Activated CD8-positive, alpha-beta T cell treated with anti-CD3 and anti-CD28 coated beads, Interleukin-2, amount 10 ng/mL, durations not matched to agents 7 days and 5 days (primary cell): ENCODE measurements at regions not wholly inside any gene's neighbourhood (a gene's known extent, or its start where the extent isn't known, plus 50 kb on each side); places are given as distances from the start of the nearest gene placed in this dataset.

ENCODE experiments used
- ATAC-seq: fragments of 150-1000 bp; cut with Tn5 transposase; one replicate; pipeline ENCODE4 v1.10.0; 2021; ENCODE audit warnings: moderate library complexity
- CTCF ChIA-PET: fragments of 350-600 bp; sonication (Branson Sonifier 250); formaldehyde crosslinking; loops from one replicate; lab custom pipeline; 2021; ENCODE audit warnings: antibody characterized with exemption; lab: Charles Lee
- POLR2A ChIA-PET: fragments of 350-600 bp; sonication (Branson Sonifier 250); formaldehyde crosslinking; loops from one replicate; lab custom pipeline; 2021; ENCODE audit warnings: antibody characterized with exemption; lab: Charles Lee
- DNase-seq: peaks from one replicate; pipeline ENCODE4 v3.0.0-alpha.2; 2020
- H3K27ac Mint-ChIP-seq: one replicate; pipeline ENCODE4 v1.8.0; 2021; ENCODE audit warnings: mild to moderate bottlenecking, mixed read lengths
- H3K27me3 Mint-ChIP-seq: one replicate; pipeline ENCODE4 v1.8.0; 2021; ENCODE audit warnings: low read depth, mixed read lengths
- H3K36me3 Mint-ChIP-seq: one replicate; pipeline ENCODE4 v1.8.0; 2021; ENCODE audit warnings: low read depth, mixed read lengths
- H3K4me1 Mint-ChIP-seq: one replicate; pipeline ENCODE4 v1.8.0; 2021; ENCODE audit warnings: low read depth, mixed read lengths
- H3K4me3 Mint-ChIP-seq: one replicate; pipeline ENCODE4 v1.8.0; 2021; ENCODE audit warnings: mild to moderate bottlenecking, mixed read lengths
- H3K9me3 Mint-ChIP-seq: one replicate; pipeline ENCODE4 v1.8.0; 2022; ENCODE audit warnings: mixed read lengths; ENCODE audit not compliant: insufficient read depth

DNA sequence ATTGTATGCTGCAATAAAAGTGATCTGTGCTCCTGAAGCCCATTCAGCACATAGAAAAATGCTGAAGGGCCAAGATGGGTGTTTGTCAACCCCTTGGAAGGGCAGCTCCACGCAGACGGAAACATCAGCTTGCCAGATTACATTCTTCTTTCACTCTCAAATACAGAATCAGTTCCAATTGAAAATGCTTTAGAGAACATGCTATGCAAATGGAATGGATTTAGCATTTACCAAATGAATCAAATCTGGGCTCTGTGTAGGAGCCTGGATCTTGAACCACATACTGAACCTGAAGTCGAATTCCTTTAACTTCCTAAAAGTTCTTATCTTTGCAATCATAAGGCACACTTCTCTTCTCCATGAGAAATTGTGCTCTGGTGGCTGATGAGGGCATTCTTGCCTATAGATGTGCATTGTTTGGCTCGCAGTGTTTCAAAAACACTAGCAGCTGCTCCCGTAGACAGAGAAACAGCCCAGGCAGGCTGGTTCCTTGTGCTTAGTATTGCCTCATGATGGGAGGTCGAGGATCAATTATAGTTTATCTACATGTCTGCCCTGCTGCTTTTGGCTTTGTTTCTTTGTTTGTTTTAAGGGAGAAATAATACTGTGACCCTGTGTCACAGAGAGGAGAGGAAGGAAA, 489.8 kb upstream of the FLRT2 start:
- H3K27ac Mint-ChIP-seq: no peak overlapping the region
- no peaks in the 10 kb centered on the region for H3K27me3 Mint-ChIP-seq
- no peaks in the 10 kb centered on the region for H3K36me3 Mint-ChIP-seq
- H3K4me1 Mint-ChIP-seq: no peaks in the 10 kb centered on the region
- CTCF ChIA-PET: no interaction called here
- POLR2A ChIA-PET: no interaction called here
- no peak for ATAC-seq
- H3K9me3 Mint-ChIP-seq: peaks cover 9% of the 10 kb centered on the region
- DNase-seq: no peak
- no peak overlapping the region for H3K4me3 Mint-ChIP-seq

DNA sequence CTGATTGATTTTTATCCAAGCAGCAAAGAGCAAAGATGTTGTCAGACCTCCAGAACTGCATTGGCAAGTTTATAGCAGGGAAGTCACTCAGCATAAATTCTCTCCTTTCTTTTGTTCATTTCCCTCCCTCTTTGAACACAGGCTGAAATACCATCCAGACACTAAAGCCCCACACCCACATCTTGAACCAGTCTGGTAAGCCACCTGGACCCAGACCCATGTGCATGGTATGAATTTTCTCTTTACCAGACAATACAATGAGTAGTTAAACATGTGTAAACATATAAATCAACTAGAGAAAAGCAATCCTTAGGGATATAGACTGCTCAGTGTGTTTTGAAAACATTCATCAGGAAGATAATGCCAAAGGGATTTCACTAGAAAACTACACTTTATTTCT, 488.3 kb upstream of the FLRT2 start:
- ChIA-PET CTCF (no interaction called here), POLR2A (no interaction called here)
- H3K9me3 Mint-ChIP-seq: peaks cover 6% of the 10 kb centered on the region
- ATAC-seq: no peak
- no peak overlapping the region for H3K27ac Mint-ChIP-seq
- H3K4me3 Mint-ChIP-seq: no peak overlapping the region
- no peaks in the 10 kb centered on the region for H3K4me1 Mint-ChIP-seq
- H3K27me3 Mint-ChIP-seq: no peaks in the 10 kb centered on the region
- no peaks in the 10 kb centered on the region for H3K36me3 Mint-ChIP-seq
- DNase-seq: no peak

DNA sequence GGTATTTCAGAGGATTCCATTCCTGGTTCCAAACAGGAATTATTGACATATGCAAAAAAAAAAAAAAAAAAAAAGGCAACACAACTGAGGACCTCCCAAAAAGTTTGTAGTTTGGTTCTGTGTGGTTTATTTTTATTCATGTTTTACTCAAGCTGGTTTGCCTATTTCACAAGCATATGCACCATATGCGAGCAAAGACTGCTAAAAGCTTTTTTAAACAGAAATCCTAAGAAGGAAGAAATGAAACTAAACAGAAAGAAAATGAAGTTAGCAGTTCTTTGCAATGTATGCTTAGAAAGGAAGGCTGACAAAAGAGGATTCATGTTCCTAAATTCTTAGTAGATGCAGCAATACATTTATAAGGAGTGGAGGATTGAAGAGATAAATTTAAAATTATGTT, 487.6 kb upstream of the FLRT2 start:
- Mint-ChIP-seq H3K27ac (no peak overlapping the region), H3K4me1 (no peaks in the 10 kb centered on the region), H3K27me3 (no peaks in the 10 kb centered on the region), H3K36me3 (no peaks in the 10 kb centered on the region), H3K9me3 (peaks cover 10% of the 10 kb centered on the region), H3K4me3 (no peak overlapping the region)
- ChIA-PET CTCF (no interaction called here), POLR2A (no interaction called here)
- no peak for ATAC-seq
- no peak for DNase-seq

DNA sequence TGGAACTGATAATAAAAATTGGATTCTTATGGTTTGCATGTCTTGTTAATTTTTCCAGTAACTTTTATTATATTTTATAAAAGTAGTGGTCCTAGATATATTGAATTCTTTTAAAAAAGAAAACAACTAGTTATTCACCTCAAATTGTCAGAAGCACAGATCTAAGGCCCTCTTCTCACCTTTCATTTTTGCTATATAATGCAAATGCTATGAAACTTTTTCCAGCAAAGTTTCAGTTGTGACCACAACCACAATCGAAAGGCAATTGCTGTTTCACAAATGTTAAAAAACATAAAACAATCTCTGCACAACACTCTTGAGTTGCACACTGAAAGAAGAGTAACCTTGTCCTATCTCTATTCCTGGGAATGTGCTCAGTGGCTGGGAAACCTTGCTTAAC, 479.8 kb upstream of the FLRT2 start:
- peaks cover 27% of the 10 kb centered on the region for H3K9me3 Mint-ChIP-seq
- POLR2A ChIA-PET: no interaction called here

DNA sequence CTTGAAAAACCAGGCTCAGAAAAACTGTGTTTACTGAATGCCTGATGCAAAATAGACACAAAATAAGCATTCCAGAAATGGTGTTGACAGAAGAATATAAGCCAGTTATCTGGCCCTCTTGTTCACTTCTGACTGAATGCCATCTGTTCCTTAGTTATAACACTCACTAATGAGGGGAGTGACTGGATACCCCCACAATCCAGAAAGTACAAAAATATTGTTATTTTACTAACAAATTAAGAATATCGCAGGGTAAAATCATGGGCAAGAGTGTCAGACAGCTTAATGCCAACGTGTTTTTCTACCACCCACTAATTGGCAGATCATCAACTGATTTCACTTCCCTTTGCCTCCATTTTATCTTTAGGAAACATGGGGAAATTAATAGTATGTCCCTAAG, 477.3 kb upstream of the FLRT2 start:
- H3K27ac Mint-ChIP-seq: no peak overlapping the region
- no peak for DNase-seq
- H3K4me1 Mint-ChIP-seq: no peaks in the 10 kb centered on the region
- H3K4me3 Mint-ChIP-seq: no peak overlapping the region
- ATAC-seq: no peak
- ChIA-PET POLR2A (no interaction called here), CTCF (interaction anchor here (0.7 kb wide), 1 partner anchor 977 kb away, joined by 3 read pairs; no protein-coding TSS in a partner anchor)
- no peaks in the 10 kb centered on the region for H3K27me3 Mint-ChIP-seq
- no peaks in the 10 kb centered on the region for H3K36me3 Mint-ChIP-seq
- peaks cover 35% of the 10 kb centered on the region for H3K9me3 Mint-ChIP-seq

More for the DNA sequence above, 479.8 kb upstream of the FLRT2 start:
- DNase-seq (no peak), ATAC-seq (no peak)
- Mint-ChIP-seq H3K36me3 (no peaks in the 10 kb centered on the region), H3K27me3 (no peaks in the 10 kb centered on the region), H3K4me1 (no peaks in the 10 kb centered on the region), H3K27ac (no peak overlapping the region), H3K4me3 (no peak overlapping the region)
- CTCF ChIA-PET: no interaction called here

DNA sequence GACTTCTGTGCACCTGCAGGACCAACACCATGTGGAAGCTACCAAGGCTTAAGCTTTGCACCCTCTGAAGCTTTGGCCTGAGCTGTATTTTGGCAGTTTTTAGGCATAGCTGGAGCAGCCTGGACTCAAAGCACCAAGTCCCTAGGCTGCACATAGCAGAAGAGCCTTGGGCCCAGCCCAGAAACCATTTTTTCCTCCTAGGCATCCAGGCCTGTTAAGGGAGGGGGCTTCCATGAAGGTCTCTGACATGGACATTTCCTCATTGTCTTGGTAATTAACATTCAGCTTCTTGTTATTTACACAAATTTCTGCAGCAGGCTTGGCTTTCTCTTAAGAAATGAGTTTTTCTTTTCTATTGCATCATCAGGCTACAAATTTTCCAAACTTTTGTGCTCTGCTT, 475.8 kb upstream of the FLRT2 start:
- DNase-seq (no peak), ATAC-seq (no peak)
- ChIA-PET POLR2A (no interaction called here), CTCF (no interaction called here)
- Mint-ChIP-seq H3K4me3 (no peak overlapping the region), H3K27ac (no peak overlapping the region), H3K27me3 (no peaks in the 10 kb centered on the region), H3K4me1 (no peaks in the 10 kb centered on the region), H3K36me3 (no peaks in the 10 kb centered on the region), H3K9me3 (peaks cover 35% of the 10 kb centered on the region)

DNA sequence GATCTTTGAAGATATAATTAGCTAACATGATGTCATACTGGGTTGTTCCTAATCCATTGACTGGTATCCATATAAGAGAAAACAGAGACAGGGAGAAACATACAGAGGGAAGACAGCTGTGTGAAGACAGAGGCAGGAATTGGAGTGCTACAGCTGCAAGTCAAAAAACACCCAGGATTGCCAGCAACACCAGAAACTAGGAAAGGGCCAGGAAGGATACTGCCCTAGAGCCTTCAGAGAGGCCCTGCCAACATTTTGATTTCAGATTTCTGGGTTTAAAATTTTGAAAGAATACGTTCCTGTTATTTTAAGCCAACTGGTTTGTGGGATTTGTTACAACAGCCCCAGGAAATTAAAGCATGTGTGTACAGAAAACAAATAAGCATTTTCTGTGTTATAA, 473.7 kb upstream of the FLRT2 start:
- H3K9me3 Mint-ChIP-seq: peaks cover 43% of the 10 kb centered on the region
- DNase-seq (no peak), ATAC-seq (no peak)
- no peaks in the 10 kb centered on the region for H3K4me1 Mint-ChIP-seq
- H3K27ac Mint-ChIP-seq: no peak overlapping the region
- no peak overlapping the region for H3K4me3 Mint-ChIP-seq
- no peaks in the 10 kb centered on the region for H3K36me3 Mint-ChIP-seq
- H3K27me3 Mint-ChIP-seq: no peaks in the 10 kb centered on the region
- ChIA-PET POLR2A (no interaction called here), CTCF (no interaction called here)

GRCh38 chr14:85057221-85057620, 472.7 kb upstream of the FLRT2 start:
- POLR2A ChIA-PET: no interaction called here
- H3K9me3 Mint-ChIP-seq: peaks cover 34% of the 10 kb centered on the region
- no peaks in the 10 kb centered on the region for H3K27me3 Mint-ChIP-seq
- no peaks in the 10 kb centered on the region for H3K4me1 Mint-ChIP-seq
- H3K27ac Mint-ChIP-seq: no peak overlapping the region
- CTCF ChIA-PET: no interaction called here
- no peaks in the 10 kb centered on the region for H3K36me3 Mint-ChIP-seq
- H3K4me3 Mint-ChIP-seq: no peak overlapping the region
- ATAC-seq: no peak
- DNase-seq: no peak

- Mint-ChIP-seq H3K27me3 (no peaks in the 10 kb centered on the region), H3K27ac (no peak overlapping the region), H3K9me3 (peaks cover 33% of the 10 kb centered on the region), H3K4me3 (no peak overlapping the region), H3K4me1 (no peaks in the 10 kb centered on the region), H3K36me3 (no peaks in the 10 kb centered on the region)
- DNase-seq: no peak
- ChIA-PET CTCF (no interaction called here), POLR2A (no interaction called here)
- no peak for ATAC-seq
Observed at GRCh38 chr14:85058150-85058549, 471.8 kb upstream of the FLRT2 start.

DNA sequence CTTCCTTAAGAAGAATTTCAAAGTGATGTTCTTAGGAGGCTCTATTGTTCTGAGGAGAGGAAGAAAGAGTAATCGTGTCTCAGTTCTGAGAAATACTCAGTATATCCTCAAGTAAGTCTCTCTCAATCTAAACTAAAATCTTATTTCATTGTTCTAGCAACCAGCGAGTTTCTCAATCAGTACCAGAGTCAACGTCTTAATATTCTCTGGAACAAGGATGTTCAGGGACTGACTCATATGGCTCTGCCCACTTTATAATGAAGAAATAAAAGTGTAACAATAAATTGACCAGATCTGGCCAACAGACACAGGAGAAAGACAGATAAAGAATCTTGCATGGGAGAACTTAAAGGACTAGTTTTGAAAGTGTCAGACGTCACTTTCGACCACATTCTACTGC, 469.8 kb upstream of the FLRT2 start:
- H3K27me3 Mint-ChIP-seq: no peaks in the 10 kb centered on the region
- CTCF ChIA-PET: interaction anchor here (0.6 kb wide), 1 partner anchor 610 kb away, joined by 3 read pairs; no protein-coding TSS in a partner anchor
- no peaks in the 10 kb centered on the region for H3K4me1 Mint-ChIP-seq
- no peak overlapping the region for H3K27ac Mint-ChIP-seq
- DNase-seq: no peak
- ATAC-seq: no peak
- no peaks in the 10 kb centered on the region for H3K36me3 Mint-ChIP-seq
- H3K9me3 Mint-ChIP-seq: peaks cover 24% of the 10 kb centered on the region
- H3K4me3 Mint-ChIP-seq: no peak overlapping the region
- POLR2A ChIA-PET: no interaction called here

DNA sequence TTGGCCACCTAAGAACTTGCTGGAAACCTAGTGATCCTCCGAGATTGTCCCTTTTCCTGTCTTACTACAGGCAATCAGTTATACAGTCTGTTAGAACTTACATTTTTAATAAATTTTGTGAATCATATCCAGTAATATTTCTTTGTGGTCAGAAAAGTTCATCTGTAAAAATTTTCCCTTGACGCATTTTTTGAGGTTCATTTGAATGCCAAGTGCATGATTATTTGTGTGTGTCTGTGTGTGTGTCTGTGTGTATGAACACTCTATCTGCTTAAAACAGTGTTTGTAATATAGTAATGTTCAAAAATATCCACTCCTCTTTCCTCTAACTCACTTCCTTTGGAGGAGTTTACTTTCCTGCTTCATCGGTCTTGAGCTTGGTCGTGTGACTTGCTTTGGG, 468.7 kb upstream of the FLRT2 start:
- no peaks in the 10 kb centered on the region for H3K4me1 Mint-ChIP-seq
- CTCF ChIA-PET: no interaction called here
- no peak overlapping the region for H3K27ac Mint-ChIP-seq
- POLR2A ChIA-PET: no interaction called here
- no peak for ATAC-seq
- H3K4me3 Mint-ChIP-seq: no peak overlapping the region
- H3K27me3 Mint-ChIP-seq: no peaks in the 10 kb centered on the region
- no peaks in the 10 kb centered on the region for H3K36me3 Mint-ChIP-seq
- peaks cover 14% of the 10 kb centered on the region for H3K9me3 Mint-ChIP-seq
- DNase-seq: no peak

DNA sequence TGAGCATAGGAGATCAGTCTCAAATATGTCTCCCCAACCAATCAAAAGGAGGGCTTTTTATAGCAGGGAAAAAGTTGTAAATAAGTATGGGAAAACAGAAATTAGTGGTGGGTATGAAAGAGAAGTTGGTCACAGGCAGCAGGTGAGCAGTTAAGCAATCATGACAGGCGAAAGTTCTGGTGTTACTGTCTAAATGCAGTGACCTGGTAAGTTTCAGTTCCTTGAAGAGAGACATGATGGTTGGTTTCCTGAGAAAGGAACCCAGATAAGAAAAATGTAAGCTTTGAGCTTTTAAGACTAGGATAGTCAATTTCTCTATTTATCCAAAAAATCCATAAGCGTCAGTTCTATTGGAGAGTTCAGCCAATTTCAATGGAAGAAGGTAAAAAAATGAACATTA, 466.2 kb upstream of the FLRT2 start:
- H3K4me1 Mint-ChIP-seq: no peaks in the 10 kb centered on the region
- ChIA-PET CTCF (no interaction called here), POLR2A (no interaction called here)
- H3K27ac Mint-ChIP-seq: no peak overlapping the region
- ATAC-seq (no peak), DNase-seq (no peak)
- H3K9me3 Mint-ChIP-seq: peaks cover 8% of the 10 kb centered on the region
- H3K27me3 Mint-ChIP-seq: no peaks in the 10 kb centered on the region
- no peaks in the 10 kb centered on the region for H3K36me3 Mint-ChIP-seq
- no peak overlapping the region for H3K4me3 Mint-ChIP-seq

GRCh38 chr14:85071447-85071846, 458.5 kb upstream of the FLRT2 start:
- Mint-ChIP-seq H3K4me1 (no peaks in the 10 kb centered on the region), H3K9me3 (no peaks in the 10 kb centered on the region), H3K4me3 (no peak overlapping the region), H3K27ac (no peak overlapping the region), H3K27me3 (no peaks in the 10 kb centered on the region), H3K36me3 (no peaks in the 10 kb centered on the region)
- ATAC-seq (no peak), DNase-seq (no peak)
- CTCF ChIA-PET: no interaction called here
- POLR2A ChIA-PET: no interaction called here
